ENCODE measurements at regions not wholly inside any gene's neighbourhood (a gene's known extent, or its start where the extent isn't known, plus 50 kb on each side); places are given as distances from the start of the nearest gene placed in this dataset.

GRCh38 chr6:67393356-67393755 lies 1241.7 kb upstream of the ADGRB3 start:
- Histone ChIP-seq H3K27me3 (replicated peaks; ENCODE audit: insufficient read depth, low read length) (no peaks in the 10 kb centered on the region), H2AFZ (ENCODE audit: low read length) (no peak overlapping the region), H4K20me1 (ENCODE audit: insufficient read depth, low read length) (no peaks in the 10 kb centered on the region), H3K9me3 (replicated peaks; ENCODE audit: insufficient read depth, low read length) (no peaks in the 10 kb centered on the region), H3K27ac (ENCODE audit: low read length) (no peak overlapping the region), H3K36me3 (replicated peaks; ENCODE audit: insufficient read depth, low read length) (no peaks in the 10 kb centered on the region), H3K9me2 (replicated peaks; ENCODE audit: insufficient read depth, low read length) (no peaks in the 10 kb centered on the region), H3K4me2 (ENCODE audit: low read depth, low read length) (no peak overlapping the region), H3K4me1 (ENCODE audit: low read length) (no peaks in the 10 kb centered on the region), H3K9ac (ENCODE audit: low read length) (no peak overlapping the region), H3K79me2 (ENCODE audit: low read length) (no peaks in the 10 kb centered on the region), H3F3A (ENCODE audit: insufficient read depth, low read length) (no peaks in the 10 kb centered on the region), H3K4me3 (ENCODE audit: low read length) (no peak overlapping the region)
- TF ChIP-seq EZH2 (optimal IDR thresholded peaks at IDR 0.05; ENCODE audit: low read depth, low read length) (no peak), EZH2phosphoT487 (IDR thresholded peaks at IDR 0.05; ENCODE audit: low read length) (no peak), CTCF (IDR thresholded peaks at IDR 0.05; ENCODE audit: low read length) (no peak)
- no peak for DNase-seq

- Histone ChIP-seq H3K27ac (ENCODE audit: low read length) (no peak overlapping the region), H3K79me2 (ENCODE audit: low read length) (no peaks in the 10 kb centered on the region), H4K20me1 (ENCODE audit: insufficient read depth, low read length) (no peaks in the 10 kb centered on the region), H3K36me3 (replicated peaks; ENCODE audit: insufficient read depth, low read length) (no peaks in the 10 kb centered on the region), H3K9ac (ENCODE audit: low read length) (no peak overlapping the region), H3K4me3 (ENCODE audit: low read length) (no peak overlapping the region), H3K9me2 (replicated peaks; ENCODE audit: insufficient read depth, low read length) (no peaks in the 10 kb centered on the region), H3K27me3 (replicated peaks; ENCODE audit: insufficient read depth, low read length) (no peaks in the 10 kb centered on the region), H3K9me3 (replicated peaks; ENCODE audit: insufficient read depth, low read length) (no peaks in the 10 kb centered on the region), H3F3A (ENCODE audit: insufficient read depth, low read length) (no peaks in the 10 kb centered on the region), H3K4me2 (ENCODE audit: low read depth, low read length) (no peak overlapping the region), H2AFZ (ENCODE audit: low read length) (no peak overlapping the region), H3K4me1 (ENCODE audit: low read length) (no peaks in the 10 kb centered on the region)
- DNase-seq: no peak
- TF ChIP-seq EZH2phosphoT487 (IDR thresholded peaks at IDR 0.05; ENCODE audit: low read length) (no peak), CTCF (IDR thresholded peaks at IDR 0.05; ENCODE audit: low read length) (no peak), EZH2 (optimal IDR thresholded peaks at IDR 0.05; ENCODE audit: low read depth, low read length) (no peak)
These were observed 1243.1 kb upstream of the ADGRB3 start for GRCh38 chr6:67391955-67392354.

GRCh38 chr6:67369679-67370078 lies 1265.4 kb upstream of the ADGRB3 start:
- TF ChIP-seq EZH2 (optimal IDR thresholded peaks at IDR 0.05; ENCODE audit: low read depth, low read length) (no peak), EZH2phosphoT487 (IDR thresholded peaks at IDR 0.05; ENCODE audit: low read length) (no peak), CTCF (IDR thresholded peaks at IDR 0.05; ENCODE audit: low read length) (no peak)
- H3K36me3 ChIP-seq (replicated peaks; ENCODE audit: insufficient read depth, low read length): no peaks in the 10 kb centered on the region
- H3K9me2 ChIP-seq (replicated peaks; ENCODE audit: insufficient read depth, low read length): no peaks in the 10 kb centered on the region
- H3K9me3 ChIP-seq (replicated peaks; ENCODE audit: insufficient read depth, low read length): no peaks in the 10 kb centered on the region
- no peaks in the 10 kb centered on the region for H3K4me1 ChIP-seq (ENCODE audit: low read length)
- H3F3A ChIP-seq (ENCODE audit: insufficient read depth, low read length): no peaks in the 10 kb centered on the region
- no peak overlapping the region for H3K9ac ChIP-seq (ENCODE audit: low read length)
- no peak for DNase-seq
- H3K4me3 ChIP-seq (ENCODE audit: low read length): no peak overlapping the region
- no peak overlapping the region for H2AFZ ChIP-seq (ENCODE audit: low read length)
- H3K27ac ChIP-seq (ENCODE audit: low read length): no peak overlapping the region
- no peaks in the 10 kb centered on the region for H3K79me2 ChIP-seq (ENCODE audit: low read length)
- no peaks in the 10 kb centered on the region for H3K27me3 ChIP-seq (replicated peaks; ENCODE audit: insufficient read depth, low read length)
- no peak overlapping the region for H3K4me2 ChIP-seq (ENCODE audit: low read depth, low read length)
- H4K20me1 ChIP-seq (ENCODE audit: insufficient read depth, low read length): no peaks in the 10 kb centered on the region
